A673 (cell line): ENCODE measurements at regions not wholly inside any gene's neighbourhood (a gene's known extent, or its start where the extent isn't known, plus 50 kb on each side); places are given as distances from the start of the nearest gene placed in this dataset.

Source experiments
- EZH2 ChIP-seq: fragments of 200-600 bp; sonication (generic); IDR thresholded peaks from 2 replicates; pipeline ENCODE4 v1.6.1; 2017; ENCODE audit warnings: borderline replicate concordance, low read depth, mild to moderate bottlenecking, mixed read lengths, antibody characterized with exemption, low read length; ENCODE audit not compliant: poor library complexity, severe bottlenecking
- TF ChIP-seq, protein P1 (sequence below): fragments of 300-800, 200-600 bp; sonication (generic); conservative IDR thresholded peaks from 2 replicates; pipeline ENCODE4 v1.5.1; 2017; ENCODE audit warnings: low read depth, mild to moderate bottlenecking, antibody characterized with exemption, low read length, moderate library complexity, mixed read lengths

DNA sequence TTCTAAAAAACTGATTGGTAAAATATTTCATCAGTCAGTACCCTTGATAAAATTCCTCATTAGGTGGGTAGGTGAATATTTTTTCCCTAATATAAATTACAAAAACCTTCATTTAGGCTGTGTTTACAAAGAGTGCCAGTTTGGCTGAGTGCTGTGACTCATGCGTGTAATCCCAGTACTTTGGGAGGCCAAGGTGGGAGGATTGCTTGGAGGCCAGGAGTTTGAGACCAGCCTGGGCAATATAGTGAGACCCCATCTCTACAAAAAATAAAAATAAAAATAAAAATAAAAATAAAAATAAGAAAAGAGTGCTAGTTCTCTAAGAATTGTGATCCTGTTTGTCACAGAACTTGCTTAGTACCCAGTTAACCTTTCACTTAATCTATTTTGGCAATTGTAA is 398.4 kb upstream of the RGS6 start:
- TF ChIP-seq, protein P1, sequence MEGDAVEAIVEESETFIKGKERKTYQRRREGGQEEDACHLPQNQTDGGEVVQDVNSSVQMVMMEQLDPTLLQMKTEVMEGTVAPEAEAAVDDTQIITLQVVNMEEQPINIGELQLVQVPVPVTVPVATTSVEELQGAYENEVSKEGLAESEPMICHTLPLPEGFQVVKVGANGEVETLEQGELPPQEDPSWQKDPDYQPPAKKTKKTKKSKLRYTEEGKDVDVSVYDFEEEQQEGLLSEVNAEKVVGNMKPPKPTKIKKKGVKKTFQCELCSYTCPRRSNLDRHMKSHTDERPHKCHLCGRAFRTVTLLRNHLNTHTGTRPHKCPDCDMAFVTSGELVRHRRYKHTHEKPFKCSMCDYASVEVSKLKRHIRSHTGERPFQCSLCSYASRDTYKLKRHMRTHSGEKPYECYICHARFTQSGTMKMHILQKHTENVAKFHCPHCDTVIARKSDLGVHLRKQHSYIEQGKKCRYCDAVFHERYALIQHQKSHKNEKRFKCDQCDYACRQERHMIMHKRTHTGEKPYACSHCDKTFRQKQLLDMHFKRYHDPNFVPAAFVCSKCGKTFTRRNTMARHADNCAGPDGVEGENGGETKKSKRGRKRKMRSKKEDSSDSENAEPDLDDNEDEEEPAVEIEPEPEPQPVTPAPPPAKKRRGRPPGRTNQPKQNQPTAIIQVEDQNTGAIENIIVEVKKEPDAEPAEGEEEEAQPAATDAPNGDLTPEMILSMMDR = no peak
- no peak for TF ChIP-seq EZH2
